SK-N-MC (cell line): ENCODE measurements at regions not wholly inside any gene's neighbourhood (a gene's known extent, or its start where the extent isn't known, plus 50 kb on each side); places are given as distances from the start of the nearest gene placed in this dataset.

Experiments
- DNase-seq: peaks from one replicate; pipeline ENCODE4 v3.0.0-alpha.2; 2011; ENCODE audit warnings: low read depth, low spot score
- H3K27ac ChIP-seq: fragments of 200-600 bp; sonication (generic); 2 replicates; pipeline ENCODE4 v1.5.1; 2016; ENCODE audit warnings: mixed run types
- H3K36me3 ChIP-seq: fragments of 200-600 bp; sonication (generic); 2 replicates; pipeline ENCODE4 v1.6.1; 2017; ENCODE audit warnings: antibody characterized with exemption, low read length, mixed read lengths; ENCODE audit not compliant: insufficient read depth
- H3K4me3 ChIP-seq: fragments of 200-600 bp; sonication (generic); 2 replicates; pipeline ENCODE4 v1.5.1; 2016
- H3K9ac ChIP-seq: fragments of 200-600 bp; sonication (generic); 2 replicates; pipeline ENCODE4 v1.8.0; 2017; ENCODE audit warnings: mixed run types, mixed read lengths; ENCODE audit not compliant: insufficient read length
- H3K9me3 ChIP-seq: fragments of 200-600 bp; sonication (generic); 2 replicates; pipeline ENCODE4 v1.6.1; 2017; ENCODE audit warnings: low read depth, mild to moderate bottlenecking, antibody characterized with exemption, low read length, moderate library complexity, mixed read lengths
- EZH2 ChIP-seq: fragments of 200-600 bp; sonication (generic); IDR thresholded peaks from one replicate; pipeline ENCODE4 v1.6.1; 2017; ENCODE audit warnings: antibody characterized with exemption
- FOXP2 ChIP-seq: optimal IDR thresholded peaks from 2 replicates; pipeline ENCODE3; 2011; ENCODE audit warnings: mild to moderate bottlenecking, moderate library complexity; ENCODE audit not compliant: insufficient read depth; ENCODE audit errors: extremely low read length, control extremely low read depth
- POLR2AphosphoS5 ChIP-seq: IDR thresholded peaks from 2 replicates; pipeline ENCODE4 v1.6.1; 2012; ENCODE audit warnings: mild to moderate bottlenecking, low read depth, low read length, borderline replicate concordance

DNA sequence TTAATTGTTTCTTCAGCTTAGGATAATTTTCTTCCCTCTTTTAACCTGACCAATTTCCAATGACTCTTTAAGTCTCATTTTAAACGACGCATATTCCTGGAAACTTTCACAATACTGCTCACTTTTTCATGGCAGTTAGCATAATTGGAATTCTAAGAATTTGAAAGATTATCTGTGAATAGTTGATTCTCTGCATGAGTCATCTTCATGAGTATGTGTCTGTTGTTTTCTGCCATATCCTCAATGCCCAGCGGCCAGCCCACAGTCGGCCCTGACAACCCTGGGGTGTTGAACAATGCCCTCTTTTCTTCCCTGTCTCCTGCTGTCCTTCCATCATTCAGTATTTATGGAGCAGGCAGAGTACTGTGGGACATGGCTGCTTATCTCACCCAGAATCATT, 554.2 kb downstream of the CDH26 start:
- Histone ChIP-seq H3K9ac (no peak overlapping the region), H3K4me3 (no peak overlapping the region), H3K27ac (no peak overlapping the region), H3K9me3 (no peaks in the 10 kb centered on the region), H3K36me3 (no peaks in the 10 kb centered on the region)
- DNase-seq, result no peak
- TF ChIP-seq FOXP2 (no peak), POLR2AphosphoS5 (no peak), EZH2 (no peak)

DNA sequence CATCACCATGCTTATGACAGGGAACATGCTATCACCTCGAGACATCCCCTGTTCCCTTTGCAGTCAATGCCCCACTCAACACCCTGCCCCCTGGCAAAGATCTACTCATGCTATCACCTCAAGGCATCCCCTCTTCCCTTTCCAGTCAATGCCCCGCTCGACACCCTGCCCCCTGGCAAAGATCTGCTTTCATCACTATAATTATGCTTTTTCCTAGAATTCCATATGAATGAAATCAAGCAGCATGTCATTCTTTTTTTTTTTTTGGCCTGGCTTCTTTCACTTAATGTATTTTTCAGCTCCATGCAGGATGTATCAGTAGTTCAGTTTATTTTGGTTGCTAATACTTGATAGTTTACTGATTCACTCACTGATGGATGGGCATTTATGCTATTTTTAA, 554.9 kb downstream of the CDH26 start:
- H3K4me3 ChIP-seq, result no peak overlapping the region
- H3K9ac ChIP-seq, result no peak overlapping the region
- DNase-seq, result no peak
- no peak overlapping the region for H3K27ac ChIP-seq
- no peaks in the 10 kb centered on the region for H3K36me3 ChIP-seq
- H3K9me3 ChIP-seq, result no peaks in the 10 kb centered on the region
- TF ChIP-seq FOXP2, result no peak
- TF ChIP-seq EZH2, result no peak
- no peak for TF ChIP-seq POLR2AphosphoS5

DNA sequence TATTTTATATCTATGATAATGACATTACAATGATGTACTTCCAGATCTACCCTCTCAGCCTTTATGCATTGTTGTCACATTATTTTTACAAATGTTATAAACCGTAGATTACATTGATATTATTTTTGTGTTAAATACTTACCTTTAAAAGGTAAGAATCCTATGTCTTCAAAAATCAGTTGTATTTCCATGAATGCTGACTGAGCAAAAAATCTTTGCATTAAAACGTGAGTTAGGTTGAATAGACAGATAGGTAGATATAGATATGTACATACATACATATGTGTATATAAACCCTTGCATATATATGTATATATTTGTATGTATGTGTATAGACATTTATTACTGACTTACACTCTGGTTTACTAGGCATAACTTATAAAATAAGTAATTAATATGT, 558.2 kb downstream of the CDH26 start:
- H3K9ac ChIP-seq, result no peak overlapping the region
- H3K36me3 ChIP-seq, result no peaks in the 10 kb centered on the region
- no peaks in the 10 kb centered on the region for H3K9me3 ChIP-seq
- no peak for DNase-seq
- no peak for TF ChIP-seq POLR2AphosphoS5
- TF ChIP-seq FOXP2, result no peak
- no peak for TF ChIP-seq EZH2
- H3K4me3 ChIP-seq, result no peak overlapping the region
- no peak overlapping the region for H3K27ac ChIP-seq

DNA sequence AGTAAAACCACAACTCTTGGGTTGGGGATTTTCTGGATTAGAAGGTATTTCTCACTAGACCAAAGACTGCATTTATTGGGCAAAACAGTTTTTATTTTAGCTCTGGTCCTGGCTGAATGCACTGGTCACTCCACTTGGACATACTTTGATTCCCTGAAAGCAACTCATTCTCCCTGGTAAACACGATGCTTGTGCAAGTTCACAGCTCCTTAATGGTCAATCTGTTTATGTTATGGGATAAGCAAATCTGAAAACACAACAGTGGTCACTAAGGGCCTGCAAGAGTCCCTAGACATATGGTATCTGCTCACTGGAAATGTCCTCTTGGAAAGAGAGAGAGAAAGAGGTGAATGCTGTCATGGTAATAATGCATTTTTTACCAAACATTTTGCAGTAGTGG, 559.8 kb downstream of the CDH26 start:
- DNase-seq, result no peak
- Histone ChIP-seq H3K27ac (no peak overlapping the region), H3K36me3 (no peaks in the 10 kb centered on the region), H3K9me3 (no peaks in the 10 kb centered on the region), H3K4me3 (no peak overlapping the region), H3K9ac (no peak overlapping the region)
- TF ChIP-seq FOXP2 (no peak), POLR2AphosphoS5 (no peak), EZH2 (no peak)

DNA sequence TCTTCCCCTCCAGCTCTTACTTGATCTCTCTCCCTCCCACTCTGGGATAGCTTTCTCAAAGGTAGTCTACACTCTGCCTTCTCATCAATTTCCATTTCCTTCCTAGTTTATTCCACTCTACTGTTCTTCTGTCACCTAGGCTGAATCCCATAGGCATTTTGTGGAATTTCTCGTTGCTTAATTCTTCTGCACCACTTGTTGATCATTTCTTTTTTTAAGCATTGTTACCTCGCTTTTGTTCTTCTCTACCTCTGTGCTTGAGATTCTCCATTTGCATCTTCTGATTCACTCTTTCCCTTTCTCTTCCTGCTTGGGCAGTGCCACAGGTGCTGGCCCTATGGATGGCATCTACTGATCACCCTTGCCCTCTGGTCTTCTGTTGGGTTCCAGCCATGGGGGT, 567.2 kb downstream of the CDH26 start:
- Histone ChIP-seq H3K36me3 (no peaks in the 10 kb centered on the region), H3K9me3 (no peaks in the 10 kb centered on the region), H3K27ac (no peak overlapping the region), H3K9ac (no peak overlapping the region), H3K4me3 (no peak overlapping the region)
- DNase-seq, result no peak
- TF ChIP-seq POLR2AphosphoS5 (no peak), FOXP2 (no peak), EZH2 (no peak)

DNA sequence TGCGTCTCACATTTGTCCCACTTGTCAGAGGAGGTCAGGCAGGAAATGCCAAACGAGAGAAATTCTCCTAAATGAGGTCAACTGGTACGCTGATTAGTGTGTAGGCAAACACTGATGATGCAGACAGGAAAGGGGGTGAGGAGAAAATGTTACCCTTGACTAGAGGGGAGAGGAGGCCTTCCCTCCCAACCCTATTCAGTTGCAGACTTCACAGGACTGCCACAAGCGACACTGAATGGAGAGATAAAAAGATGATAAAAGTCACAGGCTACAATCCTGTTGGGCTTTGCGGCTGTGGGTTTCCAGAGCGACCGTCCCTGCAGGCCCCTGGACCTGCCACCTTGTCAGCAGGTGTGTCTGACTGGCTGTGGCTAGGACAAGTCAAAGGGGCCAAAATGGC, 569.4 kb downstream of the CDH26 start:
- H3K9ac ChIP-seq, result no peak overlapping the region
- TF ChIP-seq FOXP2, result no peak
- TF ChIP-seq EZH2, result no peak
- no peak for TF ChIP-seq POLR2AphosphoS5
- no peaks in the 10 kb centered on the region for H3K9me3 ChIP-seq
- H3K36me3 ChIP-seq, result no peaks in the 10 kb centered on the region
- H3K27ac ChIP-seq, result no peak overlapping the region
- H3K4me3 ChIP-seq, result no peak overlapping the region
- DNase-seq, result no peak

DNA sequence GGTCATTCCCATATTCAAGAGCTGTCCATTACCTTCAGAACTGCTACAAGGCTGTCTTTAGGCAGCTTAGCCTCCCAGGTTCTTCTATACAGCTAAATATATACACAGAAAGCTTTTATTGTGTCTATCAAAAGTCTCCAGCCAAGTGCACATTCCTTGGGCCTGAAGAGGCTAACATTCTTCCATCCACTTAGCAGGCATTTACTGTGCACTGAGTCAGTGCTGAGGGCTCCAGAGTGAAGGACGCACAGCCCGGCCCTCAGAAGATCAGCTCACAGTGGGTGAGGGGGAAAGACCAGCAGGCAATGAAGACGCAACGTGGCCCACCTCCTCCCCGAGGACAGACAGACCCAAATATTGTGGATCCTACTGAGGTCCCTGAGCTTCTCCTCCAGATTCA, 569.9 kb downstream of the CDH26 start:
- H3K9me3 ChIP-seq, result no peaks in the 10 kb centered on the region
- no peak overlapping the region for H3K27ac ChIP-seq
- DNase-seq, result no peak
- no peak for TF ChIP-seq EZH2
- no peak for TF ChIP-seq POLR2AphosphoS5
- TF ChIP-seq FOXP2, result no peak
- H3K4me3 ChIP-seq, result no peak overlapping the region
- no peaks in the 10 kb centered on the region for H3K36me3 ChIP-seq
- H3K9ac ChIP-seq, result no peak overlapping the region

DNA sequence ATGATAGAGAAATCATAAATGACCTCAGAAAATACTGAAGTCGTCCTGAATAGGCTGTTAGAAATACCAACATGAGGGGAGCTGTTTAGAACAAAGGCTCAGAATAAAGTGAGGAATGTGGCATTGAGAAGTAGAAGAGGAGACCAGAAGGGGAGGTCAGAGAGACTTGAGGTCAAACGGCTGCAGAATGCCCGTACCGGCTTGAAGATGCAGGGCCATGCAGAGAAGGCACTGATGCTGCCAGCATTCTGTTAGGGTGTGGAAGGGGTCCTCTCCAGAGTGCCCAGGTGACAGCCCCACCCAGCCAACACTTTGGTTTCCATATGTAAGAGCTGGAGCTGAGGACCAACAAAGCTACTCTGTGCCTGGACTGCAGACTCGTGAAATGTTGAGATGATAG, 570.9 kb downstream of the CDH26 start:
- Histone ChIP-seq H3K36me3 (no peaks in the 10 kb centered on the region), H3K9ac (no peak overlapping the region), H3K4me3 (no peak overlapping the region), H3K27ac (no peak overlapping the region), H3K9me3 (no peaks in the 10 kb centered on the region)
- TF ChIP-seq EZH2, result no peak
- no peak for TF ChIP-seq POLR2AphosphoS5
- no peak for TF ChIP-seq FOXP2
- DNase-seq, result no peak

DNA sequence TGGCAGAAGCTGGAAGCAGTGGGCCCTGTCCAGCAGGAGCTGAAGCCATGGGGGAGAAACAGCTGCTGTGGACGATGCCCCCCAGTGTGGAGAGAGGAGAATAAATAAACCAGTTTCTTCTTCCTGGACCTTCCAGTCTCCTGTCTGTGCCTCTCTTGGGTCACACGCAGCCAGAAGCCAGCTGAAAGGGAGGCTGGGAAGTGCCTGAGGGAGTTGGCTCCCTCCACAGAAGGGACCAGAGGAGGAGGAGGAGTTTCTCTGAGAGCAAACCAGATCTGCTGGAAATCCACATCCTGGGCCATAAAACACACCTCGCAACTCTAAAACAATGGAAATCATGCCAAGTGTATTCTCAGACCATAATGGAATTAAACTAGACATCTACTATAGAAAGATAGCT, 577.0 kb downstream of the CDH26 start:
- Histone ChIP-seq H3K9me3 (no peaks in the 10 kb centered on the region), H3K4me3 (no peak overlapping the region), H3K27ac (no peak overlapping the region), H3K9ac (no peak overlapping the region), H3K36me3 (no peaks in the 10 kb centered on the region)
- DNase-seq, result no peak
- TF ChIP-seq POLR2AphosphoS5, result no peak
- no peak for TF ChIP-seq EZH2
- no peak for TF ChIP-seq FOXP2
